AG10803 (cell line): ENCODE measurements at regions not wholly inside any gene's neighbourhood (a gene's known extent, or its start where the extent isn't known, plus 50 kb on each side); places are given as distances from the start of the nearest gene placed in this dataset.

Source experiments
- DNase-seq: peaks from one replicate; pipeline ENCODE4 v3.0.0; 2010; ENCODE audit warnings: low read depth
- H3K4me3 ChIP-seq: 2 replicates; pipeline ENCODE4 v1.5.1; 2011; ENCODE audit warnings: mild to moderate bottlenecking, low read length, control low read depth
- TF ChIP-seq, protein P1 (sequence below): conservative IDR thresholded peaks from 2 replicates; pipeline ENCODE4 v1.5.1; 2011; ENCODE audit warnings: mild to moderate bottlenecking, low read length, control low read depth, inconsistent platforms

DNA sequence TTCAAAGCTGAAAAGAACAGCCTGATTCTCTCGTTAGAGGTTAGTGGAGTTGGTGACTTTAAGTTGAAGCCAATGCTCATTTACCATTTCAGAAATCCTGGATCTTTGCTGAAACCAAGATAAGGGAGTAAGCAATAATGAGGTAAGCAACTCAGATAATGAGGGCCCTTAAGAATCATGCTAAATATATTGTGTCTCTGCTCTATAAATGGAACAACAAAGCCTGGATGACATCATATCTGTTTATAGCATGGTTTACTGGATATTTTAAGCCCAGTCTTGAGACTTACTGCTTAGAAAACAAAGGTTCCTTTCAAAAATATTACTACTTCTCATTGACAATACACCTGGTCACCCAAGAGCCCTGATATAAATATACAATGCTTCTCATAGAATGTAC is 276.7 kb upstream of the PPARGC1A start:
- DNase-seq: no peak
- TF ChIP-seq, protein P1, sequence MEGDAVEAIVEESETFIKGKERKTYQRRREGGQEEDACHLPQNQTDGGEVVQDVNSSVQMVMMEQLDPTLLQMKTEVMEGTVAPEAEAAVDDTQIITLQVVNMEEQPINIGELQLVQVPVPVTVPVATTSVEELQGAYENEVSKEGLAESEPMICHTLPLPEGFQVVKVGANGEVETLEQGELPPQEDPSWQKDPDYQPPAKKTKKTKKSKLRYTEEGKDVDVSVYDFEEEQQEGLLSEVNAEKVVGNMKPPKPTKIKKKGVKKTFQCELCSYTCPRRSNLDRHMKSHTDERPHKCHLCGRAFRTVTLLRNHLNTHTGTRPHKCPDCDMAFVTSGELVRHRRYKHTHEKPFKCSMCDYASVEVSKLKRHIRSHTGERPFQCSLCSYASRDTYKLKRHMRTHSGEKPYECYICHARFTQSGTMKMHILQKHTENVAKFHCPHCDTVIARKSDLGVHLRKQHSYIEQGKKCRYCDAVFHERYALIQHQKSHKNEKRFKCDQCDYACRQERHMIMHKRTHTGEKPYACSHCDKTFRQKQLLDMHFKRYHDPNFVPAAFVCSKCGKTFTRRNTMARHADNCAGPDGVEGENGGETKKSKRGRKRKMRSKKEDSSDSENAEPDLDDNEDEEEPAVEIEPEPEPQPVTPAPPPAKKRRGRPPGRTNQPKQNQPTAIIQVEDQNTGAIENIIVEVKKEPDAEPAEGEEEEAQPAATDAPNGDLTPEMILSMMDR: no peak
- H3K4me3 ChIP-seq: no peak overlapping the region

DNA sequence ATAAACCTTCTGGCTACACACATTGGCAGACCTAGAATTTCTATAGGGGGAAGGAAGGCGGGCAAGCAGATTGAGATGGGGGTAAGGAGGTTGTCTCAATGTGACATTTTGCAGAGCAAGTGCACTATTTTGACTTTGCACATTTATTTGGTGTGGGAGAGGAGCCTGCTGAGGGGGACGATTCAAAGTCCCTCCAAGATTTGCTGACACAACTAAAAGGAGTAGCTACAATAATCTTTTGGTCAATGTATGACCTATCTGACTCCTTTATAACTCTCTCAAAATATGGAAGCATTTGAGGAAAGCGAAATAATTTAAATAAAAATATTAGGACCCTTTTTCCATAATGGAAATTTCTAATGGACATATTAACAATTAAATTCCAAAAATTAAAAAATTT is 274.9 kb upstream of the PPARGC1A start:
- no peak overlapping the region for H3K4me3 ChIP-seq
- TF ChIP-seq, protein P1: no peak
- DNase-seq: no peak

DNA sequence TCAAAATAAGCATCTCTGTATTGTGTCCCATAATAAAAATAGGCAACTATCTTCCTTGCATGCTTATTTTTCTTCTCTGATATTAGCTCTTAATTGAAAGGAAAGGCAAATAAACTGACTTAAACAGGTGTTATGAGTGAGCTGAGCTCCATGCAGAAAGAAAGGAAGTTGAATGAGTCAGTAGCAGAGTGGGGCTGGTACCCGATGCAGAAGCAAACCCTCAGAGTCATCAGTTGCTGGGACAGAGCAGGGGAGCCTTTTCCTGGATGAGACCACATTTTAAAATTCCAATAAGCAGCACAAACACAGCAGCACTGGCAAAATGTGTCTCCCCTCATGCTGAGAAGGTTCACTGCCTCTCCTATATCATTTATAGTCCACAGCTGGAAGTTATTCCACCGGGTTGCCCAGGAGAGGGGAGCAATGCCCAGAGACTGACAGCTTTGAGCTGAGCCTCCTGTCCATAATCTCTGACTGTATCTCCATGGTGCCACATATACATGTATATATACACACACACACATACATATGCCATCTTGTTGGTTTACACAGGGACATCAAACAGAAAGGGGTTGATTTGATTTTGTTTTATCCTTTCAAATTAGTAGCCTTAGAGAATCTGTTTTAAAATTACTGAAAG is 274.3 kb upstream of the PPARGC1A start:
- H3K4me3 ChIP-seq: no peak overlapping the region
- DNase-seq: no peak

DNA sequence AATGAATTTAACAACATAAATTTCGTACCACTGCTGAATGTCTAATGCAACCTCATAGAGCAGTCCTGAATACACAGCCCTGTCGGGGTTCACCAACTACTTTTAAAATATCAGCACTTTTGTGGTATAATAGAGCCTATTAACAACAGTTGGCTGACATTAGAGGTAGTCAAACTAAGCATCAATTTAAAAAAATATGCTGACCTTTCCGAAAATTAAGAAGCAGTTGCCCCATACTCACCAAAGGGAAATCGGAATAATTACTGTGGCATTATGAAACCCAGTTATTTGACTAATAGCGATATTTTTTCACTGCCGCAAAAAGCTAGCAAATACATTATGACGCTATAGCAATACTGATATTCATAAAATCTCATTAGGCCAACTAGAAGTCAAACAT is 273.5 kb upstream of the PPARGC1A start:
- TF ChIP-seq, protein P1: no peak
- DNase-seq: no peak
- no peak overlapping the region for H3K4me3 ChIP-seq

More for the DNA sequence above, 274.3 kb upstream of the PPARGC1A start:
- TF ChIP-seq, protein P1: no peak

DNA sequence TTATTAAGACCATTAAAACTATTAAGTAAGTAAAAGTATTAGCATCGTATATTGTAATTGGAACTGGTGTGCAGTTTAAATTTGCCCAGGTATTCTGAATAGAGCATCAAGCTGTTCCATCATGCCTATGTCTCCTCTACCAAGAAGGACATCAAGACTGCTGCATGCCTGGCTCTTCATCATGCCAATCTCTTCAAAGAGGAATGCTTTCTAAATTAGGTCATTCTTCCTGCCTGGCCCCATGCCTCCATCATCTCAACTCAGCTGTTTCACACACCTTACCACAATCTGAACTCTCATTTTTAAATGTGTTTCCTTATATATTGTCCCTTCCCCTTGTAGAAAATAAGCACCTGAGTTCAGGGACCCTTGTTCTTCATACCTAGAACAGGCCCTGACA is 270.5 kb upstream of the PPARGC1A start:
- no peak for DNase-seq
- TF ChIP-seq, protein P1: no peak
- no peak overlapping the region for H3K4me3 ChIP-seq

DNA sequence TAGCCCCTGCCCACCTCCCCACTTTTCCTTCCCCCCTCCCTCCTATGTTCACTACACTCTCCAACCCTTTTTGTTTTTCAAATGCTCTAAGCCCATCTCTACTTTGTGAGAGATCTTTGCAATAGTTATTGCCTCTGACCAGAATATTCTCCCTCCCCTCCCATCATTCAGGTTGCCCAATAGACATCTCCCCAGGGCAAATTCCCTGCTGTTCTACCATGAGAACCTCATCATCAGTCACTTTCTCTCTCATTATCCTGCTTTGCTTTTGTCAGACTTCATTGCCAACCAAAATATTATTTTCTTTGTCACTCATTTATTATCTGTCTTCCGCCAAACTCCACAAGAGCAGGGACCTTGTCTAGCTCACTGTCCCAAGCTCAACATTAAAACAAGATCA is 268.2 kb upstream of the PPARGC1A start:
- TF ChIP-seq, protein P1: no peak
- DNase-seq: no peak
- H3K4me3 ChIP-seq: no peak overlapping the region

DNA sequence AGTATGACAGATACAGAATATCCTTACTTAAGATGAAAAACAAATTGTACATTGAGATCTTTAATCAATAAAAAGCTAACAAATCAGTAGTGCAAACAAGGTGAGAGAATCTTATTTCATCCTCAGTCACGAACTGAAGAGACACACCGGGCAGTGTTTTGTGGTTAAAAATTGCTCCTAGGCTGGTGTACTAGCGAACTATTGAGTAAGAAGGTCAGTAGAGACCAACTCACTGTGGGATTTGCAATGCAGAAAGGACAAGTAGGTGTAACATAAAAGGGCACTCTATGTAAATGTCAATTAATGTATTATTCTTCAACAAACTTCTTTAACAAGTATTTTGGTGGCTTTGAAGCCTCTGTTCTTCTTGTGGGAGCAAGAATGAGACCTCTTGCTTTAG is 260.2 kb upstream of the PPARGC1A start:
- DNase-seq: no peak
- no peak overlapping the region for H3K4me3 ChIP-seq
- TF ChIP-seq, protein P1: no peak
